Central memory CD8-positive, alpha-beta T cell (primary cell): ENCODE measurements at regions not wholly inside any gene's neighbourhood (a gene's known extent, or its start where the extent isn't known, plus 50 kb on each side); places are given as distances from the start of the nearest gene placed in this dataset.

Experiments
- ATAC-seq: fragments of 150-1000 bp; cut with Tn5 transposase; replicated peaks from 2 replicates; pipeline ENCODE4 v1.10.0; 2022; ENCODE audit warnings: mild to moderate bottlenecking, moderate FRiP score, moderate number of reproducible peaks; ENCODE audit not compliant: poor library complexity, severe bottlenecking; ENCODE audit errors: extremely low read depth
- DNase-seq, 2 donors: peaks; one replicate each; pipeline ENCODE4 v3.0.0; 2021; ENCODE audit warnings: low spot score in 2 of 2
- H3K27ac Mint-ChIP-seq: one replicate; pipeline ENCODE4 v1.8.0; 2022; ENCODE audit warnings: low read depth, mild to moderate bottlenecking, moderate library complexity, mixed read lengths
- H3K27me3 Mint-ChIP-seq: one replicate; pipeline ENCODE4 v1.8.0; 2022; ENCODE audit warnings: mixed read lengths
- H3K36me3 Mint-ChIP-seq: one replicate; pipeline ENCODE4 v1.8.0; 2022; ENCODE audit warnings: mild to moderate bottlenecking, moderate library complexity, mixed read lengths; ENCODE audit not compliant: insufficient read depth
- H3K4me1 Mint-ChIP-seq: one replicate; pipeline ENCODE4 v1.8.0; 2022; ENCODE audit warnings: mixed read lengths
- H3K4me3 Mint-ChIP-seq: one replicate; pipeline ENCODE4 v1.8.0; 2022; ENCODE audit warnings: mild to moderate bottlenecking, moderate library complexity, mixed read lengths
- H3K9me3 Mint-ChIP-seq: one replicate; pipeline ENCODE4 v1.8.0; 2022; ENCODE audit warnings: mixed read lengths

GRCh38 chr6:141415896-141416295 lies 716.8 kb upstream of the GJE1 start:
- Mint-ChIP-seq H3K36me3 (no peaks in the 10 kb centered on the region), H3K27me3 (no peaks in the 10 kb centered on the region), H3K9me3 (no peaks in the 10 kb centered on the region), H3K27ac (no peak overlapping the region), H3K4me3 (no peak overlapping the region), H3K4me1 (no peaks in the 10 kb centered on the region)
- no peak for DNase-seq
- ATAC-seq = no peak

DNA sequence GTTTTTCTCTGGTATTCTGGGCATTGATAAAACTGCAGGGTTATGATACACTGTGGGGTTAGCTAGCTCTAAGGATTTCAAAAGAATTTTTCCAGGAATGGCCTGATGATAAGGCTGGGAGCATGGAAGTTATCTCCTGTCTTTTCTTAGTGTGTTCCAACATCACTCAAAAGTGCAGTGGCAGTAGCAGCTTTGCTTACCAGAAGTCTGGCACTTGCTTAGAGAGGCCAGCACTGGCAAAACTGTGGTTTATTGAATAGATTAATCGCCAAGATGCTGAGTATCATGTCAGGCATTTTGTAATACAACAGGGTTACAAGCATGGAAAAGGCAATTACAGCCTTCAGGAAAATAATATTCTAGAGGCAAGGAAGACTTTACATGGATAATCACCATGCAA lies 719.5 kb upstream of the GJE1 start:
- no peaks in the 10 kb centered on the region for H3K27me3 Mint-ChIP-seq
- no peaks in the 10 kb centered on the region for H3K4me1 Mint-ChIP-seq
- DNase-seq = no peak
- peaks cover 7% of the 10 kb centered on the region for H3K9me3 Mint-ChIP-seq
- ATAC-seq = no peak
- no peaks in the 10 kb centered on the region for H3K36me3 Mint-ChIP-seq
- no peak overlapping the region for H3K27ac Mint-ChIP-seq
- no peak overlapping the region for H3K4me3 Mint-ChIP-seq

DNA sequence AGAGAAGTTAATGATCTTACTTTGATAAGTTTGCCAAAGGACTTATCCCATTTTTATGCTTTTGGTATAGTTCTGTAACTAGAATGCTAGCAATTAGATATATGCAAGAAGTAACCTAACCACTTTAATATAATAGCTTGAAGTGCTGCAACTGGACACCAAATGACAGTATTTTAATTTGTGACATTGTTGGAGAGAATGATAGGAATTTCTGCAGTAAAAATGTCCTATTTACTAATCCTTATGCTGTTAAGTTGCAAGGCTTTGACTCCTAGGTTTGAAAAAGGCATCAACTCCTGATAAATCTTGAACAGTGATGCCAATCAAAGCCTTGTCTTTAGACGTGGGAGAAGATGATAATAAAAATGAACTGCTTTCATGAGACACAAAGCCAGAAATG lies 726.0 kb upstream of the GJE1 start:
- no peak for ATAC-seq
- no peak for DNase-seq
- Mint-ChIP-seq H3K27ac (no peak overlapping the region), H3K27me3 (no peaks in the 10 kb centered on the region), H3K36me3 (no peaks in the 10 kb centered on the region), H3K4me1 (peaks cover 6% of the 10 kb centered on the region), H3K9me3 (peaks cover 7% of the 10 kb centered on the region), H3K4me3 (no peak overlapping the region)

- Mint-ChIP-seq H3K4me3 (no peak overlapping the region), H3K27ac (no peak overlapping the region), H3K27me3 (no peaks in the 10 kb centered on the region), H3K36me3 (no peaks in the 10 kb centered on the region), H3K4me1 (peaks cover 6% of the 10 kb centered on the region), H3K9me3 (peaks cover 2% of the 10 kb centered on the region)
- ATAC-seq (no peak), DNase-seq (no peak)
These were observed 728.9 kb upstream of the GJE1 start for GRCh38 chr6:141403827-141404226.

DNA sequence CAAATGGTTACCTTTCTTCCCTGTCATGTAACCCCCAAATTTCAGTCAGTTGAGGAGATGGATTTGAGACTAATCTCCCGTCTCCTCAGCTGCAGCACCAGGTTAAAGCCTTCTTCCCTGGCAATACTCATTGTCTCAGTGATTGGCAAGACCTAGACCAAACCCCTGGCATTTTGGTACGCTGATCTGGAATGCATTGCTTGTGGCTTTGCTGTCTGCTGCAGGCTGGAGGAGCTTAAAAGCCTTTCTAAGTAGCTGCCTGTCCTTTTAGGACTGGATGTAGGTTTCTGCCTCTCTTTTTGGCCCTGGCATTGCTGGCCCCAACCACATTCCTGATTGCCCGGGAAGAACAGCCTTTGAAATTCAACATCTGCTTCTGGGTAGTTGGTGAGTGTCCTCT lies 729.6 kb upstream of the GJE1 start:
- H3K4me3 Mint-ChIP-seq = no peak overlapping the region
- peaks cover 6% of the 10 kb centered on the region for H3K4me1 Mint-ChIP-seq
- H3K27me3 Mint-ChIP-seq = no peaks in the 10 kb centered on the region
- no peaks in the 10 kb centered on the region for H3K36me3 Mint-ChIP-seq
- no peaks in the 10 kb centered on the region for H3K9me3 Mint-ChIP-seq
- DNase-seq = no peak
- H3K27ac Mint-ChIP-seq = no peak overlapping the region
- ATAC-seq = no peak

DNA sequence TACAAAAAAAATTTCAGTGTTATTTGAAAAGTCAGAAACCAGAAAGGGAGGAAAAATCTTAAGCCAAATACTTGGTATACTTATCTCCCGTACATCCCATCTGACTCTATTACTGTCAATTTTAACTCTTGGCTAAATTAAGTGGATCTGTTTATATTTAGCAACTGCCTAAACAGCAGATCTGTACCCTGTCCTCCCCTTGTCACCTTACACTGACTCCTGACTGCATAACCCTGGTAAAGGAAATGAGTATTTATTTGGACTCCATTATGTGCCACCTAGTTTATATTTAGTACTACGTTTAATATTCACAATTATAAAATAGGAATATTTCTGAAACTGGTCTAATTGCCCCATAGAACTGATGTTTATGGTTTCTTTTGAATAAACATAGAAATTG lies 730.2 kb upstream of the GJE1 start:
- Mint-ChIP-seq H3K27ac (no peak overlapping the region), H3K4me3 (no peak overlapping the region), H3K36me3 (no peaks in the 10 kb centered on the region), H3K9me3 (no peaks in the 10 kb centered on the region), H3K27me3 (no peaks in the 10 kb centered on the region), H3K4me1 (peaks cover 6% of the 10 kb centered on the region)
- no peak for ATAC-seq
- no peak for DNase-seq

DNA sequence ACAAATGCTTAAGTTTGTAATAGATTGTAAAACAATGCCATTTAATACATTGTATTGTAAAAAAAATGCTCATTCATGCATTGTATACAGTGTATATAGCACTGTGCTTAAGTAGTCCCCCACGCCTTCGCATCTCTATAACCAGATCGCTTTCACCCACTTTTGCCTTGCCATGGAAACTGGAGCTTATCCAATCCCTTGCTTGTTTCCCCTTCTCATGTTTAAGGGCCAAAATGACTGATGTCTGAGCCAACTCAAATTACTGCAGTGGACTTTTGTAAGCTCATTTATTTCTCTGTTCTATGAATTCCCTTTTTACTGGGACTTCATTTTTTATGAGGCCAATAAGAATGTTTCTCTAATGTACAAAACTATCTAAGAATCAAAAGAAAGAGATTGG lies 730.9 kb upstream of the GJE1 start:
- Mint-ChIP-seq H3K4me1 (peaks cover 6% of the 10 kb centered on the region), H3K36me3 (no peaks in the 10 kb centered on the region), H3K9me3 (no peaks in the 10 kb centered on the region), H3K4me3 (no peak overlapping the region), H3K27me3 (no peaks in the 10 kb centered on the region), H3K27ac (no peak overlapping the region)
- DNase-seq (no peak), ATAC-seq (no peak)

DNA sequence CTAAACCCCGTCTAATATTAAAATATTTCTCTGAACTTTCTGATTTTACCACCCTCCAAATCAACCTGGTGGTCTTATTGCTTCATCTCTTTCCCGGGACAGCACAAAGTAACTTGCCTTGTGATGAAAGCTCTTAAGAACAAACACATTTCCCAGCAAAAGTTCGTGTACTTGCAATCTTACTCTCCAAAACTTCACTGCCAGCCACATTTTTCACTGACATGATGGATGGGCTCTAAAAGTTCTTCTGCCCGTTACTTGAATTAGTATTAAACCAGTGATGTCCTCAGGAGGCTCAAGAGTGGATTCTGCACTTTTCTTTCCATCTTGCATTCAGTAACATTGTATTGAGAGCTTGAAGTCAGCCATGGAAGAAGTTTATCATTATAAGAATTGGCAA lies 731.6 kb upstream of the GJE1 start:
- Mint-ChIP-seq H3K4me3 (no peak overlapping the region), H3K9me3 (no peaks in the 10 kb centered on the region), H3K36me3 (no peaks in the 10 kb centered on the region), H3K4me1 (peaks cover 6% of the 10 kb centered on the region), H3K27me3 (peaks cover 1% of the 10 kb centered on the region), H3K27ac (no peak overlapping the region)
- no peak for DNase-seq
- no peak for ATAC-seq

- ATAC-seq (no peak), DNase-seq (no peak)
- peaks cover 7% of the 10 kb centered on the region for H3K27me3 Mint-ChIP-seq
- no peak overlapping the region for H3K4me3 Mint-ChIP-seq
- peaks cover 6% of the 10 kb centered on the region for H3K4me1 Mint-ChIP-seq
- no peaks in the 10 kb centered on the region for H3K36me3 Mint-ChIP-seq
- no peak overlapping the region for H3K27ac Mint-ChIP-seq
- no peaks in the 10 kb centered on the region for H3K9me3 Mint-ChIP-seq
These were observed 733.8 kb upstream of the GJE1 start for GRCh38 chr6:141398949-141399348.

GRCh38 chr6:141395443-141396008 lies 737.2 kb upstream of the GJE1 start:
- Mint-ChIP-seq H3K27ac (no peak overlapping the region), H3K9me3 (no peaks in the 10 kb centered on the region), H3K36me3 (no peaks in the 10 kb centered on the region), H3K4me1 (no peaks in the 10 kb centered on the region), H3K27me3 (peaks cover 14% of the 10 kb centered on the region), H3K4me3 (no peak overlapping the region)
- DNase-seq (no peak), ATAC-seq (no peak)

GRCh38 chr6:141394565-141395051 lies 738.1 kb upstream of the GJE1 start:
- Mint-ChIP-seq H3K9me3 (no peaks in the 10 kb centered on the region), H3K27ac (no peak overlapping the region), H3K27me3 (peaks cover 14% of the 10 kb centered on the region), H3K4me3 (no peak overlapping the region), H3K4me1 (no peaks in the 10 kb centered on the region), H3K36me3 (no peaks in the 10 kb centered on the region)
- ATAC-seq (no peak), DNase-seq (no peak)

DNA sequence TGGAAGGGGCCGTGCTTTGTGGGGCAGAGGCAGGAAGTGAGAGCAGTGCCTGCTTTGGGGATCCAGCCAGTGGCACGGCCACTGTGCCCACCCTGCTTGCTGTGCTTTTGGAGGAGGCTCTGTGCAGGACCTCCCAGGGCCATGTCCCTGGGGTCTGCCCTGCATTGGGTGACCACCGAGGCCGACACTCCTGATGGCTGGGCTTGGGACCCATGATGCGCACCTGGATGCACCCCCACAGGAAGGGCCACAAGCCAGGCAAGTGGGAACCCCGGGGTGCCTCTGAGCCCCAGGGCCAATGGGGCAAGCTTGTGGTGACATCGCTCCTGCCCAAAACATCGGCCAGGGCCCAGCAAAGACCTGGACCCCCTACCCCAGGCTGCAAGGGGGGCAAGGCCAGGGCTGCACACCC lies 738.6 kb upstream of the GJE1 start:
- no peaks in the 10 kb centered on the region for H3K36me3 Mint-ChIP-seq
- H3K9me3 Mint-ChIP-seq = no peaks in the 10 kb centered on the region
- H3K27me3 Mint-ChIP-seq = peaks cover 14% of the 10 kb centered on the region
- no peaks in the 10 kb centered on the region for H3K4me1 Mint-ChIP-seq
- H3K4me3 Mint-ChIP-seq = no peak overlapping the region
- no peak for DNase-seq
- ATAC-seq = no peak
- H3K27ac Mint-ChIP-seq = no peak overlapping the region

DNA sequence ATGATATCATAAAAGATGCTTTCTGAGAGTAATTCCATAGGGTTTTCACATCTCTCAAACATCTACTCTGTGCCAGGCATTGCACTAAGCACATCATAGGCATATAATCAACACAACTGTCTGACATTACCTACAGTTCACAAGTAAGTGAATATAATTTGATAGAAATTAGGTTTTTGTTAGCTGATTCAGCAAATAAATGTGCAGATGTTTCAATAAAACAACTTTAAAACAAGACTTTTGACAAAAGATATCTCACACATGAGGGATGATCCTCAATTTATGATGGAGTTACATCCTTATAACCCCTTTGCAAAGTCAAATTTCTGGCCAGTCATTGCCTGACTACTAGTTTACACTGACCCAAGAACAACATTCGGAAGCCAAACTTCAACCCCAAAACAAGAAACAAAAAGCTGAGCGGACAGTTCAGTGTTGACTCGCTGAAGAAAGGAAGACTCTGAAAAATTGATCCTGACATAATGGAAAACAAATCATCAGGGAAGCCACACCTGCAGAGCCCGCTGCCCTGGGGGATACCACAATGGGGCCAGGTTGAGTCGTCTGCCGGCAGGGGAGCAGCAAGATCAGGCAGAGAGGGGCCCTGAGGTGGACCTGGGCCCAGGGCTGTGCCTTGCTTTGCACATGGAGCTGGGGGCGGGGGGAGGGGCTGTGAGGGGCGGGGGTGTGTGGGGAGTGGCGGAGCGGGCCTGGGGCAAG lies 739.2 kb upstream of the GJE1 start:
- Mint-ChIP-seq H3K4me1 (no peaks in the 10 kb centered on the region), H3K27me3 (peaks cover 14% of the 10 kb centered on the region), H3K27ac (no peak overlapping the region), H3K36me3 (no peaks in the 10 kb centered on the region), H3K9me3 (no peaks in the 10 kb centered on the region), H3K4me3 (no peak overlapping the region)
- ATAC-seq (no peak), DNase-seq (no peak)
